Neural progenitor cell (in vitro differentiated cells): ENCODE measurements at regions not wholly inside any gene's neighbourhood (a gene's known extent, or its start where the extent isn't known, plus 50 kb on each side); places are given as distances from the start of the nearest gene placed in this dataset.
A peak's percentile ranks its signal among the peaks of the same experiment; 100 is the strongest.

ENCODE experiments used
- DNase-seq: peaks from one replicate; pipeline ENCODE4 v3.0.0-alpha.2; 2016; ENCODE audit warnings: low spot score
- H2AFZ ChIP-seq: fragments of 200-600 bp; sonication (generic); replicated peaks from 2 replicates; pipeline ENCODE4 v1.6.1; 2016; ENCODE audit warnings: antibody characterized with exemption
- H3F3A ChIP-seq: fragments of 200-600 bp; sonication (generic); 2 replicates; pipeline ENCODE4 v1.6.1; 2016; ENCODE audit warnings: antibody characterized with exemption, low read depth
- H3K27ac ChIP-seq: fragments of 200-600 bp; sonication (generic); 2 replicates; pipeline ENCODE4 v1.5.1; 2016; ENCODE audit warnings: mild to moderate bottlenecking
- H3K27me3 ChIP-seq: fragments of 200-600 bp; sonication (generic); 2 replicates; pipeline ENCODE4 v1.6.1; 2016; ENCODE audit warnings: mild to moderate bottlenecking, moderate library complexity
- H3K36me3 ChIP-seq: fragments of 200-600 bp; sonication (generic); 2 replicates; pipeline ENCODE4 v1.5.1; 2016
- H3K4me1 ChIP-seq: fragments of 200-600 bp; sonication (generic); 2 replicates; pipeline ENCODE4 v1.6.1; 2016; ENCODE audit warnings: mixed run types
- H3K4me2 ChIP-seq: fragments of 200-600 bp; sonication (generic); 2 replicates; pipeline ENCODE4 v1.6.1; 2016
- H3K4me3 ChIP-seq: fragments of 200-600 bp; sonication (generic); 2 replicates; pipeline ENCODE4 v1.5.1; 2016
- H3K79me2 ChIP-seq: fragments of 200-600 bp; sonication (generic); 2 replicates; pipeline ENCODE4 v1.6.1; 2016; ENCODE audit warnings: low read depth
- H3K9ac ChIP-seq: fragments of 200-600 bp; sonication (generic); 2 replicates; pipeline ENCODE4 v1.6.1; 2016
- H3K9me3 ChIP-seq: fragments of 200-600 bp; sonication (generic); 2 replicates; pipeline ENCODE4 v1.5.1; 2016; ENCODE audit warnings: low read depth
- H4K20me1 ChIP-seq: fragments of 200-600 bp; sonication (generic); 2 replicates; pipeline ENCODE4 v1.6.1; 2016; ENCODE audit warnings: low read depth
- H3K27ac Mint-ChIP-seq: 3 replicates; pipeline ENCODE4 v1.8.0; 2021; ENCODE audit warnings: mixed read lengths
- H3K27me3 Mint-ChIP-seq: 2 replicates; pipeline ENCODE4 v1.8.0; 2022; ENCODE audit warnings: low read depth, mild to moderate bottlenecking, inconsistent platforms, moderate library complexity, mixed read lengths; ENCODE audit not compliant: insufficient read depth
- H3K36me3 Mint-ChIP-seq: 3 replicates; pipeline ENCODE4 v1.8.0; 2021; ENCODE audit warnings: mixed read lengths
- H3K4me1 Mint-ChIP-seq: 3 replicates; pipeline ENCODE4 v1.8.0; 2021; ENCODE audit warnings: mixed read lengths
- H3K4me3 Mint-ChIP-seq: 3 replicates; pipeline ENCODE4 v1.8.0; 2021; ENCODE audit warnings: mild to moderate bottlenecking, moderate library complexity, mixed read lengths
- H3K9me3 Mint-ChIP-seq: 3 replicates; pipeline ENCODE4 v1.8.0; 2020; ENCODE audit warnings: mixed read lengths
- EZH2 ChIP-seq: fragments of 200-600 bp; sonication (generic); IDR thresholded peaks from 2 replicates; pipeline ENCODE4 v1.6.1; 2017; ENCODE audit warnings: antibody characterized with exemption, mild to moderate bottlenecking, moderate library complexity
- EZH2phosphoT487 ChIP-seq: fragments of 200-600 bp; sonication (generic); IDR thresholded peaks from 2 replicates; pipeline ENCODE4 v1.6.1; 2017; ENCODE audit warnings: antibody characterized with exemption
- TF ChIP-seq, protein P1 (sequence below): fragments of 200-600 bp; sonication (generic); IDR thresholded peaks from 2 replicates; pipeline ENCODE4 v1.5.1; 2017; ENCODE audit warnings: antibody characterized with exemption, mild to moderate bottlenecking

- Histone ChIP-seq H4K20me1 (no peaks in the 10 kb centered on the region), H3K4me2 (no peak overlapping the region), H2AFZ (no peak overlapping the region), H3K4me3 (no peak overlapping the region), H3K4me1 (no peaks in the 10 kb centered on the region), H3K27me3 (no peaks in the 10 kb centered on the region), H3K9me3 (no peaks in the 10 kb centered on the region), H3K9ac (no peak overlapping the region), H3K36me3 (peaks cover 3% of the 10 kb centered on the region), H3F3A (no peaks in the 10 kb centered on the region), H3K79me2 (no peaks in the 10 kb centered on the region), H3K27ac (no peak overlapping the region)
- DNase-seq = no peak
- peaks cover 2% of the 10 kb centered on the region for H3K27me3 Mint-ChIP-seq
- no peak overlapping the region for H3K27ac Mint-ChIP-seq
- no peak overlapping the region for H3K4me3 Mint-ChIP-seq
- TF ChIP-seq EZH2 (no peak), EZH2phosphoT487 (no peak)
- TF ChIP-seq, protein P1, sequence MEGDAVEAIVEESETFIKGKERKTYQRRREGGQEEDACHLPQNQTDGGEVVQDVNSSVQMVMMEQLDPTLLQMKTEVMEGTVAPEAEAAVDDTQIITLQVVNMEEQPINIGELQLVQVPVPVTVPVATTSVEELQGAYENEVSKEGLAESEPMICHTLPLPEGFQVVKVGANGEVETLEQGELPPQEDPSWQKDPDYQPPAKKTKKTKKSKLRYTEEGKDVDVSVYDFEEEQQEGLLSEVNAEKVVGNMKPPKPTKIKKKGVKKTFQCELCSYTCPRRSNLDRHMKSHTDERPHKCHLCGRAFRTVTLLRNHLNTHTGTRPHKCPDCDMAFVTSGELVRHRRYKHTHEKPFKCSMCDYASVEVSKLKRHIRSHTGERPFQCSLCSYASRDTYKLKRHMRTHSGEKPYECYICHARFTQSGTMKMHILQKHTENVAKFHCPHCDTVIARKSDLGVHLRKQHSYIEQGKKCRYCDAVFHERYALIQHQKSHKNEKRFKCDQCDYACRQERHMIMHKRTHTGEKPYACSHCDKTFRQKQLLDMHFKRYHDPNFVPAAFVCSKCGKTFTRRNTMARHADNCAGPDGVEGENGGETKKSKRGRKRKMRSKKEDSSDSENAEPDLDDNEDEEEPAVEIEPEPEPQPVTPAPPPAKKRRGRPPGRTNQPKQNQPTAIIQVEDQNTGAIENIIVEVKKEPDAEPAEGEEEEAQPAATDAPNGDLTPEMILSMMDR = no peak
- H3K36me3 Mint-ChIP-seq = no peaks in the 10 kb centered on the region
- no peaks in the 10 kb centered on the region for H3K4me1 Mint-ChIP-seq
- peaks cover 4% of the 10 kb centered on the region for H3K9me3 Mint-ChIP-seq
Observed at GRCh38 chr12:92995258-92995903, 66.3 kb upstream of the EEA1 start.

DNA sequence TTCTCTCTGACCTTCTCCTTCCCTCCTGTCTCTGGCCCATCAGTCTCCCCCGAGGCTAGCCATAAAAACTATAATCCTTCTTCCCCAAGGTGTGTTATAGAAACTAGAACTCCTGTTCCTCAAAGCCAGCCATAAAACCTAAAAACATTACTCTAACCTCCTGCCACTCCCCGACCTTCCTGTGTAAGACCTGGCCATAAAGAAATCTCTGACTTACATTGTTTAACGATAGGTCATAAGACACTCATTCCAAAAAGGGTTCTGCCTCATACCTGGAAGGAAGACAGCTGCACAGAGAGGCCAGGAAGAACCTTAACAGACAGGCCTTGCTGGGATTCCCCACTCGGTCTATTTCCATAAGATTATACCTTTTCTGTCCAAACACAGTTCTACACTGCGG lies 70.9 kb upstream of the EEA1 start:
- H3K4me1 ChIP-seq = no peaks in the 10 kb centered on the region
- no peak overlapping the region for H3K27ac Mint-ChIP-seq
- no peaks in the 10 kb centered on the region for H3F3A ChIP-seq
- no peaks in the 10 kb centered on the region for H4K20me1 ChIP-seq
- no peak for TF ChIP-seq EZH2
- TF ChIP-seq EZH2phosphoT487 = no peak
- TF ChIP-seq, protein P1 = no peak
- no peak overlapping the region for H3K4me3 Mint-ChIP-seq
- H3K9me3 Mint-ChIP-seq = no peaks in the 10 kb centered on the region
- H3K4me1 Mint-ChIP-seq = peaks cover 7% of the 10 kb centered on the region
- H3K36me3 ChIP-seq = no peaks in the 10 kb centered on the region
- H3K27me3 ChIP-seq = no peaks in the 10 kb centered on the region
- no peak overlapping the region for H3K9ac ChIP-seq
- H3K27me3 Mint-ChIP-seq = peaks cover 10% of the 10 kb centered on the region
- no peak overlapping the region for H3K27ac ChIP-seq
- no peak overlapping the region for H3K4me3 ChIP-seq
- no peaks in the 10 kb centered on the region for H3K79me2 ChIP-seq
- H3K9me3 ChIP-seq = no peaks in the 10 kb centered on the region
- no peak overlapping the region for H2AFZ ChIP-seq
- no peak overlapping the region for H3K4me2 ChIP-seq
- no peak for DNase-seq
- no peaks in the 10 kb centered on the region for H3K36me3 Mint-ChIP-seq

DNA sequence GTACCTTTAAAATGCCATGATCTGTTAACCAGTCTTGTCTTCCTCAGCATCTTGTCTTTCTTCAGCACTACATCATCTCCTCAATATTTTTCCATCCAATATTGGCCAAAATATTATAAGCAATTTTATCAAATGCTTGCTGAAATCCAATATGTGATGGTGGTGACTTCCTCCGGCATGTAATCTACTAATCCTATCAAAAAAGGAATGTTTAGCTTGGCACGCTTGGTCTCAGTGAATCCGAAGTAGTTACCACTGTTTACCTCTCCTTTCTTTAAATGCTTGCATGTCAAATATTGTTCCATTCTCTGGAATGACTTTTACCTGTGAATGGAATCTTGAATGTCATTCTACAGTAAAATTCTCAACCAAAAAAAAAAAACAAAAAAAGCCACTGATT lies 72.3 kb upstream of the EEA1 start:
- DNase-seq = no peak
- Mint-ChIP-seq H3K36me3 (no peaks in the 10 kb centered on the region), H3K27ac (no peak overlapping the region), H3K27me3 (peaks cover 10% of the 10 kb centered on the region), H3K9me3 (no peaks in the 10 kb centered on the region), H3K4me3 (no peak overlapping the region), H3K4me1 (peaks cover 16% of the 10 kb centered on the region)
- Histone ChIP-seq H3F3A (no peaks in the 10 kb centered on the region), H3K4me1 (peaks cover 8% of the 10 kb centered on the region), H3K79me2 (no peaks in the 10 kb centered on the region), H3K36me3 (no peaks in the 10 kb centered on the region), H3K4me2 (no peak overlapping the region), H2AFZ (no peak overlapping the region), H4K20me1 (no peaks in the 10 kb centered on the region), H3K9me3 (no peaks in the 10 kb centered on the region), H3K27ac (no peak overlapping the region), H3K4me3 (no peak overlapping the region), H3K27me3 (no peaks in the 10 kb centered on the region), H3K9ac (no peak overlapping the region)
- TF ChIP-seq EZH2 (no peak), EZH2phosphoT487 (no peak)

DNA sequence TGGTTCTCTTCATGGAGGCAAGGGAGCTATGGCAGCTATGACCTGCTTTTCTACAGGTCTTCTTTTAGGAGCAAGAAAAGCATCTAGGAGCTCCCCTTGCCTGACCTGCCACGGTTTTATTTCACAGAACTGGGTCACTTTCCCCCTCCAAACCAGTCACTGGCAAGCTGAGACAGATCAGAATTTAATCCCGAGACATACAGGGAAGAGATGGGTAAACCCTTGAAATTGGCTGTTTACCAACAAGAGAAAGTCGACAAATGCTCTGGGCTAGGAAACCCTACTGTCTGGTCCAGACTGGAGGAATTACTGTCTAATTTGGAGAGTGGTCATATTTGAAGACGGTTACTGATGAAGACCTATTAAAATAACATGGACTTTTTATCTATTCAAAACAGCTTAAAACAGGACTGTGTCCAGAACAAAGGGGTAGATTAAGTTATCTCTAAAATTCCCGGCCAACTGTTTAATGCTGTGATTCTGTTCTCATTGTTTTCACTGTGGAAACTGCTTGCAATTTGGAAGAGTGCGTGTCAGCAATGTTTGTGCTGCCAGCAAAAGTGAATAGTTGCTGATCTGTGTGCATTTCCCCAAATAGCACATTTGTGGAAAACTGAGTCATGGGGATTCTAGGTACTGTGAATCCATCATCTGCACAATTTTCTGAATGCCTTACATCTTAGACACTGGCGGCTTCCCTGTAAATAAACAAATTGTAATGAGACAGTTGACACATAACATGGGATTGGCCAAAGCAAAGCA lies 73.4 kb upstream of the EEA1 start:
- Mint-ChIP-seq H3K27me3 (peaks cover 10% of the 10 kb centered on the region), H3K4me3 (peak overlapping the region; percentile 28), H3K9me3 (no peaks in the 10 kb centered on the region), H3K36me3 (no peaks in the 10 kb centered on the region), H3K4me1 (peaks cover 27% of the 10 kb centered on the region), H3K27ac (no peak overlapping the region)
- Histone ChIP-seq H3K9me3 (no peaks in the 10 kb centered on the region), H3K4me3 (no peak overlapping the region), H3K79me2 (no peaks in the 10 kb centered on the region), H3K4me1 (peaks cover 19% of the 10 kb centered on the region), H3F3A (no peaks in the 10 kb centered on the region), H3K27me3 (no peaks in the 10 kb centered on the region), H3K9ac (no peak overlapping the region), H3K27ac (no peak overlapping the region), H3K36me3 (no peaks in the 10 kb centered on the region), H4K20me1 (no peaks in the 10 kb centered on the region), H3K4me2 (no peak overlapping the region), H2AFZ (no peak overlapping the region)
- no peak for TF ChIP-seq EZH2phosphoT487
- TF ChIP-seq, protein P1 = no peak
- TF ChIP-seq EZH2 = no peak
- no peak for DNase-seq
